ENCODE measurements at regions not wholly inside any gene's neighbourhood (a gene's known extent, or its start where the extent isn't known, plus 50 kb on each side); places are given as distances from the start of the nearest gene placed in this dataset.
"Not testable (repeated sequence)": the region's sequence is repeated elsewhere in the genome, so short reads cannot be mapped to it uniquely, and the experiment has no call there.

DNA sequence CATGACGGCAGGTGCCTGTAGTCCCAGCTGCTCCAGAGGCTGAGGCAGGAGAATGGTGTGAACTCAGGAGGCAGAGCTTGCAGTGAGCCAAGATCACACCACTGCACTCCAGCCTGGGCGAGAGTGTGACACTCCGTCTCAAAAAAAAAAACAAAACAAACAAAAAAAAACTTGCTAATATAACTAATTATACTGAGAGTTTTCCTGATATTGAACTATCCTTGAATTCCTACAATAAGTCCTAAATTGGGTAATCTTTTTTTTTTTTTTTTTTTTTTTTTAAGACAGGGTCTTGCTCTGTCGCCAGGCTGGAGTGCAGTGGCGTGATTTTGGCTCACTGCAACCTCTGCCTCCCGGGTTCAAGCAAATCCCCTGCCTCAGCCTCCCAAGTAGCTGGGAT lies 122.7 kb upstream of the ATF7IP start:
- TF ChIP-seq CTCF (IDR thresholded peaks at IDR 0.05; ENCODE audit: low read depth, low read length, poor library complexity, severe bottlenecking); EZH2phosphoT487 (IDR thresholded peaks at IDR 0.05; ENCODE audit: borderline replicate concordance, low read length): not testable (repeated sequence)

All from DOHH2 (cell line).